ENCODE measurements at regions not wholly inside any gene's neighbourhood (a gene's known extent, or its start where the extent isn't known, plus 50 kb on each side); places are given as distances from the start of the nearest gene placed in this dataset.
"Not testable (repeated sequence)": the region's sequence is repeated elsewhere in the genome, so short reads cannot be mapped to it uniquely, and the experiment has no call there.

GRCh38 chr10:64648915-64649314 lies 1127.7 kb downstream of the REEP3 start:
- DNase-seq: peak in 4 of 58 donors; percentile 2 to 20 (median 10)

GRCh38 chr10:64658528-64658927 lies 1137.3 kb downstream of the REEP3 start:
- DNase-seq: no peak

- no peak for DNase-seq
These were observed 1138.1 kb downstream of the REEP3 start for GRCh38 chr10:64659311-64659710.

- DNase-seq: no peak
These were observed 1160.8 kb downstream of the REEP3 start for GRCh38 chr10:64682043-64682442.

- no peak for DNase-seq
These were observed 1169.0 kb downstream of the REEP3 start for GRCh38 chr10:64690194-64690593.

- DNase-seq: no peak
These were observed 1178.0 kb downstream of the REEP3 start for GRCh38 chr10:64699244-64699643.

- DNase-seq: not testable (repeated sequence)
These were observed 1180.9 kb downstream of the REEP3 start for GRCh38 chr10:64702086-64702485.

GRCh38 chr10:64708884-64709681 lies 1187.9 kb downstream of the REEP3 start:
- no peak for DNase-seq

GRCh38 chr10:64726466-64726865 lies 1205.3 kb downstream of the REEP3 start:
- DNase-seq: no peak

- DNase-seq: no peak
These were observed 1209.8 kb downstream of the REEP3 start for GRCh38 chr10:64731016-64731415.

GRCh38 chr10:64732372-64732957 lies 1211.3 kb downstream of the REEP3 start:
- peak in 1 of 58 donors; percentile 0 for DNase-seq

GRCh38 chr10:64733980-64734379 lies 1212.8 kb downstream of the REEP3 start:
- DNase-seq: peak in 1 of 58 donors; percentile 3

- DNase-seq: no peak
These were observed 1217.3 kb downstream of the REEP3 start for GRCh38 chr10:64738462-64738861.

GRCh38 chr10:64745565-64745964 lies 1224.4 kb downstream of the REEP3 start:
- no peak for DNase-seq

- DNase-seq: no peak
These were observed 1229.5 kb downstream of the REEP3 start for GRCh38 chr10:64750672-64751071.

- DNase-seq: no peak
These were observed 1232.3 kb downstream of the REEP3 start for GRCh38 chr10:64753516-64753915.

- DNase-seq: no peak
These were observed 1239.2 kb downstream of the REEP3 start for GRCh38 chr10:64760371-64760770.

GRCh38 chr10:64762861-64763260 lies 1241.7 kb downstream of the REEP3 start:
- no peak for DNase-seq

- no peak for DNase-seq
These were observed 1244.3 kb downstream of the REEP3 start for GRCh38 chr10:64765498-64765897.

- DNase-seq: no peak
These were observed 1250.3 kb downstream of the REEP3 start for GRCh38 chr10:64771253-64772050.

GRCh38 chr10:64773357-64773756 lies 1252.2 kb downstream of the REEP3 start:
- no peak for DNase-seq

GRCh38 chr10:64784451-64784850 lies 1263.2 kb downstream of the REEP3 start:
- DNase-seq: not testable (repeated sequence)

Measured in anterior cingulate cortex (tissue), 58 donors.